WTC11 (cell line): ENCODE measurements at regions not wholly inside any gene's neighbourhood (a gene's known extent, or its start where the extent isn't known, plus 50 kb on each side); places are given as distances from the start of the nearest gene placed in this dataset.

Source experiments
- ATAC-seq: fragments of 200-7000 bp; cut with Tn5 transposase; 2 replicates; pipeline ENCODE4 v1.10.0; 2021; ENCODE audit warnings: mild to moderate bottlenecking, moderate library complexity
- CTCF ChIA-PET: fragments of 300-600 bp; sonication (Branson Sonifier 250); formaldehyde crosslinking; loops from one replicate; lab custom pipeline; 2021; ENCODE audit warnings: antibody characterized with exemption; lab: Charles Lee
- POLR2A ChIA-PET: fragments of 350-600 bp; sonication (Branson Sonifier 250); formaldehyde crosslinking; loops from one replicate; lab custom pipeline; 2021; ENCODE audit warnings: antibody characterized with exemption; lab: Charles Lee
- DNase-seq: peaks from one replicate; pipeline ENCODE4 v3.0.0; 2021; ENCODE audit warnings: low spot score
- H3K27ac Mint-ChIP-seq: 2 replicates; pipeline ENCODE4 v1.8.0; 2021; ENCODE audit warnings: mixed read lengths
- H3K27me3 Mint-ChIP-seq: 2 replicates; pipeline ENCODE4 v1.8.0; 2021; ENCODE audit warnings: low read depth, mild to moderate bottlenecking, moderate library complexity, mixed read lengths
- H3K36me3 Mint-ChIP-seq: 2 replicates; pipeline ENCODE4 v1.8.0; 2021; ENCODE audit warnings: mixed read lengths
- H3K4me1 Mint-ChIP-seq: 2 replicates; pipeline ENCODE4 v1.8.0; 2022; ENCODE audit warnings: mixed read lengths
- H3K4me3 Mint-ChIP-seq: 2 replicates; pipeline ENCODE4 v1.8.0; 2021; ENCODE audit warnings: mild to moderate bottlenecking, moderate library complexity, mixed read lengths
- H3K9me3 Mint-ChIP-seq: 2 replicates; pipeline ENCODE4 v1.8.0; 2021; ENCODE audit warnings: mixed read lengths
- ATF1 ChIP-seq: sonication (generic); formaldehyde crosslinking; IDR thresholded peaks from 2 replicates; pipeline ENCODE4 v1.8.1; 2023; ENCODE audit warnings: mild to moderate bottlenecking, moderate library complexity, missing genetic modification reagents
- CREB1 ChIP-seq: sonication (generic); formaldehyde crosslinking; IDR thresholded peaks from 2 replicates; pipeline ENCODE4 v1.8.0; 2023; ENCODE audit warnings: mild to moderate bottlenecking, missing genetic modification reagents
- ERG ChIP-seq: fragments of 250-450 bp; sonication (Bioruptor Pico); IDR thresholded peaks from 2 replicates; pipeline ENCODE4 v1.8.0; 2021; ENCODE audit warnings: mild to moderate bottlenecking
- ETV6 ChIP-seq: sonication (generic); formaldehyde crosslinking; IDR thresholded peaks from 2 replicates; pipeline ENCODE4 v1.8.1; 2022; ENCODE audit warnings: mild to moderate bottlenecking, missing genetic modification reagents
- GTF2I ChIP-seq: fragments of 250-450 bp; sonication (Bioruptor Pico); conservative IDR thresholded peaks from 2 replicates; pipeline ENCODE4 v1.4.0; 2021; ENCODE audit warnings: mild to moderate bottlenecking
- JUN ChIP-seq: sonication (generic); formaldehyde crosslinking; IDR thresholded peaks from 2 replicates; pipeline ENCODE4 v1.8.0; 2023; ENCODE audit warnings: mild to moderate bottlenecking, missing genetic modification reagents
- KAT7 ChIP-seq: sonication (generic); formaldehyde crosslinking; IDR thresholded peaks from 2 replicates; pipeline ENCODE4 v1.8.1; 2023; ENCODE audit warnings: missing genetic modification reagents, mild to moderate bottlenecking, borderline replicate concordance
- MXD4 ChIP-seq: fragments of 250-450 bp; sonication (Bioruptor Pico); IDR thresholded peaks from 2 replicates; pipeline ENCODE4 v1.8.0; 2021; ENCODE audit warnings: mild to moderate bottlenecking, moderate library complexity, borderline replicate concordance
- MYBL2 ChIP-seq: sonication (generic); formaldehyde crosslinking; IDR thresholded peaks from 2 replicates; pipeline ENCODE4 v1.8.1; 2023; ENCODE audit warnings: mild to moderate bottlenecking, moderate library complexity, missing genetic modification reagents
- NR2C2 ChIP-seq: sonication (generic); formaldehyde crosslinking; IDR thresholded peaks from 2 replicates; pipeline ENCODE4 v1.8.0; 2022; ENCODE audit warnings: mild to moderate bottlenecking, missing genetic modification reagents
- OVOL2 ChIP-seq: fragments of 250-450 bp; sonication (Bioruptor Pico); IDR thresholded peaks from 2 replicates; pipeline ENCODE4 v1.9.0; 2021; ENCODE audit warnings: mild to moderate bottlenecking, borderline replicate concordance
- PREB ChIP-seq: sonication (generic); formaldehyde crosslinking; IDR thresholded peaks from 2 replicates; pipeline ENCODE4 v1.8.1; 2022; ENCODE audit warnings: mild to moderate bottlenecking, missing genetic modification reagents, moderate library complexity, borderline replicate concordance
- TEAD4 ChIP-seq: sonication (generic); formaldehyde crosslinking; IDR thresholded peaks from 2 replicates; pipeline ENCODE4 v1.8.0; 2022; ENCODE audit warnings: mild to moderate bottlenecking, missing genetic modification reagents
- ZBTB21 ChIP-seq: sonication (generic); formaldehyde crosslinking; IDR thresholded peaks from 2 replicates; pipeline ENCODE4 v1.8.1; 2023; ENCODE audit warnings: mild to moderate bottlenecking, missing genetic modification reagents, borderline replicate concordance
- ZNF121 ChIP-seq: sonication (generic); formaldehyde crosslinking; IDR thresholded peaks from 2 replicates; pipeline ENCODE4 v1.8.0; 2023; ENCODE audit warnings: missing genetic modification reagents
- ZNF219 ChIP-seq: sonication (generic); formaldehyde crosslinking; IDR thresholded peaks from 2 replicates; pipeline ENCODE4 v1.8.0; 2023; ENCODE audit warnings: missing genetic modification reagents, mild to moderate bottlenecking, borderline replicate concordance
- ZNF317 ChIP-seq: sonication (generic); formaldehyde crosslinking; IDR thresholded peaks from 2 replicates; pipeline ENCODE4 v1.8.1; 2023; ENCODE audit warnings: low read depth, mild to moderate bottlenecking, moderate library complexity, missing genetic modification reagents, borderline replicate concordance
- TF ChIP-seq, protein P1 (sequence below): sonication (generic); formaldehyde crosslinking; IDR thresholded peaks from 2 replicates; pipeline ENCODE4 v1.8.1; 2023; ENCODE audit warnings: mild to moderate bottlenecking, missing genetic modification reagents
- TF ChIP-seq, protein P2 (sequence below): fragments of 250-450 bp; sonication (Bioruptor Pico); IDR thresholded peaks from 2 replicates; pipeline ENCODE4 v1.9.0; 2021; ENCODE audit warnings: mild to moderate bottlenecking
- TF ChIP-seq, protein P3 (sequence below): sonication (generic); formaldehyde crosslinking; IDR thresholded peaks from 2 replicates; pipeline ENCODE4 v1.8.0; 2022; ENCODE audit warnings: mild to moderate bottlenecking, missing genetic modification reagents
- TF ChIP-seq, protein P4 (sequence below): sonication (generic); formaldehyde crosslinking; conservative IDR thresholded peaks from 2 replicates; pipeline ENCODE4 v1.8.1; 2023; ENCODE audit warnings: mild to moderate bottlenecking, low read depth, missing genetic modification reagents, moderate library complexity
- TF ChIP-seq, protein P5 (sequence below): sonication (generic); formaldehyde crosslinking; IDR thresholded peaks from 2 replicates; pipeline ENCODE4 v1.8.0; 2022; ENCODE audit warnings: mild to moderate bottlenecking, missing genetic modification reagents
- TF ChIP-seq, protein P6 (sequence below): sonication (generic); formaldehyde crosslinking; IDR thresholded peaks from 2 replicates; pipeline ENCODE4 v1.8.1; 2023; ENCODE audit warnings: mild to moderate bottlenecking, missing genetic modification reagents, moderate library complexity

DNA sequence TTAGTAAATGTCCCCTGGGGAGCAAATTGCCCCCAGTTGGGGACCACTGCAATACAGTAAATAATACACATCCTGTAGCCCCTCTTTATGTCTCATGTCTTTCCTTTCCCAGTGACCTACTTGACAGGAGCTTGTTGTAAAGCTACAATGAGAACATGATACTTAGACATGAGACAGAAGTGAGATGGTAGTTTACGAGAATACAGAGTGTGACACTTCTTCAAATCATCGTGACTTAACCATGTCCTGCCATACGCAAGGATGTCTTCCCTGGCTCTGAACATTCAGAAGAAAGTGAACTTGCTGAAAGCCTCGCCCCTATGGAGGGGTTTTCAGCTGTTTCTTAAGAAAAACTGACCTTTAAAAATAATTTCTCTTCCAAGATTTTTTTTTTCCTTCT is 101.0 kb upstream of the SPACA1 start:
- CTCF ChIA-PET = no interaction called here
- Mint-ChIP-seq H3K36me3 (no peaks in the 10 kb centered on the region), H3K4me3 (no peak overlapping the region), H3K9me3 (peaks cover 3% of the 10 kb centered on the region; the same call in 1 of the 2 replicates), H3K27ac (no peak overlapping the region), H3K27me3 (no peaks in the 10 kb centered on the region), H3K4me1 (no peaks in the 10 kb centered on the region)
- DNase-seq (no peak), ATAC-seq (no peak)
- TF ChIP-seq, protein P1, sequence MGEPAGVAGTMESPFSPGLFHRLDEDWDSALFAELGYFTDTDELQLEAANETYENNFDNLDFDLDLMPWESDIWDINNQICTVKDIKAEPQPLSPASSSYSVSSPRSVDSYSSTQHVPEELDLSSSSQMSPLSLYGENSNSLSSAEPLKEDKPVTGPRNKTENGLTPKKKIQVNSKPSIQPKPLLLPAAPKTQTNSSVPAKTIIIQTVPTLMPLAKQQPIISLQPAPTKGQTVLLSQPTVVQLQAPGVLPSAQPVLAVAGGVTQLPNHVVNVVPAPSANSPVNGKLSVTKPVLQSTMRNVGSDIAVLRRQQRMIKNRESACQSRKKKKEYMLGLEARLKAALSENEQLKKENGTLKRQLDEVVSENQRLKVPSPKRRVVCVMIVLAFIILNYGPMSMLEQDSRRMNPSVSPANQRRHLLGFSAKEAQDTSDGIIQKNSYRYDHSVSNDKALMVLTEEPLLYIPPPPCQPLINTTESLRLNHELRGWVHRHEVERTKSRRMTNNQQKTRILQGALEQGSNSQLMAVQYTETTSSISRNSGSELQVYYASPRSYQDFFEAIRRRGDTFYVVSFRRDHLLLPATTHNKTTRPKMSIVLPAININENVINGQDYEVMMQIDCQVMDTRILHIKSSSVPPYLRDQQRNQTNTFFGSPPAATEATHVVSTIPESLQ (CRISPR knock-in tag) = no peak
- TF ChIP-seq, protein P2, sequence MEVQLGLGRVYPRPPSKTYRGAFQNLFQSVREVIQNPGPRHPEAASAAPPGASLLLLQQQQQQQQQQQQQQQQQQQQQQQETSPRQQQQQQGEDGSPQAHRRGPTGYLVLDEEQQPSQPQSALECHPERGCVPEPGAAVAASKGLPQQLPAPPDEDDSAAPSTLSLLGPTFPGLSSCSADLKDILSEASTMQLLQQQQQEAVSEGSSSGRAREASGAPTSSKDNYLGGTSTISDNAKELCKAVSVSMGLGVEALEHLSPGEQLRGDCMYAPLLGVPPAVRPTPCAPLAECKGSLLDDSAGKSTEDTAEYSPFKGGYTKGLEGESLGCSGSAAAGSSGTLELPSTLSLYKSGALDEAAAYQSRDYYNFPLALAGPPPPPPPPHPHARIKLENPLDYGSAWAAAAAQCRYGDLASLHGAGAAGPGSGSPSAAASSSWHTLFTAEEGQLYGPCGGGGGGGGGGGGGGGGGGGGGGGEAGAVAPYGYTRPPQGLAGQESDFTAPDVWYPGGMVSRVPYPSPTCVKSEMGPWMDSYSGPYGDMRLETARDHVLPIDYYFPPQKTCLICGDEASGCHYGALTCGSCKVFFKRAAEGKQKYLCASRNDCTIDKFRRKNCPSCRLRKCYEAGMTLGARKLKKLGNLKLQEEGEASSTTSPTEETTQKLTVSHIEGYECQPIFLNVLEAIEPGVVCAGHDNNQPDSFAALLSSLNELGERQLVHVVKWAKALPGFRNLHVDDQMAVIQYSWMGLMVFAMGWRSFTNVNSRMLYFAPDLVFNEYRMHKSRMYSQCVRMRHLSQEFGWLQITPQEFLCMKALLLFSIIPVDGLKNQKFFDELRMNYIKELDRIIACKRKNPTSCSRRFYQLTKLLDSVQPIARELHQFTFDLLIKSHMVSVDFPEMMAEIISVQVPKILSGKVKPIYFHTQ (CRISPR knock-in tag) = no peak
- TF ChIP-seq ERG (CRISPR knock-in tag) = no peak
- no peak for TF ChIP-seq PREB (CRISPR knock-in tag)
- no peak for TF ChIP-seq GTF2I (CRISPR knock-in tag)
- TF ChIP-seq JUN = no peak
- POLR2A ChIA-PET = no interaction called here

DNA sequence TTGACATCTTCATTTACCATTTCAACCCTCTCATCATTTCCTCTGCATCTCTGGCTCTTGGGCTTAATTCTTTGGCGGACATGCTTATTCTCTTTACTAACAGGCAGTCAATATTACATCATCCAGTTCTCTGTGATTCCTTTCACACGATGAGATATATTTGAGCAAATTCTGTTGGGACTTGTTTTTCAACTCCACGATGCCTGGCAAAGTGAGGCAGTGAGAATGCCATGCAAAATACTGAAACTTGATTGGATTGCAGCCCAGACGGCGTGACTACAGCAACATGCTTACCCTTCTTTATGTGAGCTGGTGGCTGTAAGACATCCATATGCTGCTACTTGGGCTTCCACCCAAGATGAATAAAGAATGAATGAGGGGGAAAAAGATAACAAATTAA is 101.7 kb upstream of the SPACA1 start:
- no peak overlapping the region for H3K27ac Mint-ChIP-seq
- ATAC-seq = no peak

More for the DNA sequence above, 101.7 kb upstream of the SPACA1 start:
- DNase-seq = no peak
- peaks cover 3% of the 10 kb centered on the region; the same call in 1 of the 2 replicates for H3K9me3 Mint-ChIP-seq
- H3K4me3 Mint-ChIP-seq = no peak overlapping the region
- CTCF ChIA-PET = no interaction called here
- H3K36me3 Mint-ChIP-seq = no peaks in the 10 kb centered on the region
- no peaks in the 10 kb centered on the region for H3K27me3 Mint-ChIP-seq
- TF ChIP-seq GTF2I (CRISPR knock-in tag) = no peak
- no peak for TF ChIP-seq MYBL2
- TF ChIP-seq, protein P3, sequence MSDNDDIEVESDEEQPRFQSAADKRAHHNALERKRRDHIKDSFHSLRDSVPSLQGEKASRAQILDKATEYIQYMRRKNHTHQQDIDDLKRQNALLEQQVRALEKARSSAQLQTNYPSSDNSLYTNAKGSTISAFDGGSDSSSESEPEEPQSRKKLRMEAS (CRISPR knock-in tag) = no peak
- no peak for TF ChIP-seq ETV6 (CRISPR knock-in tag)
- no peak for TF ChIP-seq MXD4
- TF ChIP-seq ZBTB21 (CRISPR knock-in tag) = no peak
- no peak for TF ChIP-seq TEAD4 (CRISPR knock-in tag)
- no peak for TF ChIP-seq CREB1
- TF ChIP-seq ZNF121 (CRISPR knock-in tag) = no peak
- TF ChIP-seq ATF1 = no peak
- TF ChIP-seq OVOL2 = no peak
- TF ChIP-seq, protein P4, sequence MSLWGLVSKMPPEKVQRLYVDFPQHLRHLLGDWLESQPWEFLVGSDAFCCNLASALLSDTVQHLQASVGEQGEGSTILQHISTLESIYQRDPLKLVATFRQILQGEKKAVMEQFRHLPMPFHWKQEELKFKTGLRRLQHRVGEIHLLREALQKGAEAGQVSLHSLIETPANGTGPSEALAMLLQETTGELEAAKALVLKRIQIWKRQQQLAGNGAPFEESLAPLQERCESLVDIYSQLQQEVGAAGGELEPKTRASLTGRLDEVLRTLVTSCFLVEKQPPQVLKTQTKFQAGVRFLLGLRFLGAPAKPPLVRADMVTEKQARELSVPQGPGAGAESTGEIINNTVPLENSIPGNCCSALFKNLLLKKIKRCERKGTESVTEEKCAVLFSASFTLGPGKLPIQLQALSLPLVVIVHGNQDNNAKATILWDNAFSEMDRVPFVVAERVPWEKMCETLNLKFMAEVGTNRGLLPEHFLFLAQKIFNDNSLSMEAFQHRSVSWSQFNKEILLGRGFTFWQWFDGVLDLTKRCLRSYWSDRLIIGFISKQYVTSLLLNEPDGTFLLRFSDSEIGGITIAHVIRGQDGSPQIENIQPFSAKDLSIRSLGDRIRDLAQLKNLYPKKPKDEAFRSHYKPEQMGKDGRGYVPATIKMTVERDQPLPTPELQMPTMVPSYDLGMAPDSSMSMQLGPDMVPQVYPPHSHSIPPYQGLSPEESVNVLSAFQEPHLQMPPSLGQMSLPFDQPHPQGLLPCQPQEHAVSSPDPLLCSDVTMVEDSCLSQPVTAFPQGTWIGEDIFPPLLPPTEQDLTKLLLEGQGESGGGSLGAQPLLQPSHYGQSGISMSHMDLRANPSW (CRISPR knock-in tag) = no peak
- TF ChIP-seq NR2C2 (CRISPR knock-in tag) = no peak
- TF ChIP-seq KAT7 = no peak
- TF ChIP-seq, protein P5, sequence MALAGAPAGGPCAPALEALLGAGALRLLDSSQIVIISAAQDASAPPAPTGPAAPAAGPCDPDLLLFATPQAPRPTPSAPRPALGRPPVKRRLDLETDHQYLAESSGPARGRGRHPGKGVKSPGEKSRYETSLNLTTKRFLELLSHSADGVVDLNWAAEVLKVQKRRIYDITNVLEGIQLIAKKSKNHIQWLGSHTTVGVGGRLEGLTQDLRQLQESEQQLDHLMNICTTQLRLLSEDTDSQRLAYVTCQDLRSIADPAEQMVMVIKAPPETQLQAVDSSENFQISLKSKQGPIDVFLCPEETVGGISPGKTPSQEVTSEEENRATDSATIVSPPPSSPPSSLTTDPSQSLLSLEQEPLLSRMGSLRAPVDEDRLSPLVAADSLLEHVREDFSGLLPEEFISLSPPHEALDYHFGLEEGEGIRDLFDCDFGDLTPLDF (CRISPR knock-in tag) = no peak
- no peak for TF ChIP-seq ZNF317 (CRISPR knock-in tag)
- TF ChIP-seq, protein P6, sequence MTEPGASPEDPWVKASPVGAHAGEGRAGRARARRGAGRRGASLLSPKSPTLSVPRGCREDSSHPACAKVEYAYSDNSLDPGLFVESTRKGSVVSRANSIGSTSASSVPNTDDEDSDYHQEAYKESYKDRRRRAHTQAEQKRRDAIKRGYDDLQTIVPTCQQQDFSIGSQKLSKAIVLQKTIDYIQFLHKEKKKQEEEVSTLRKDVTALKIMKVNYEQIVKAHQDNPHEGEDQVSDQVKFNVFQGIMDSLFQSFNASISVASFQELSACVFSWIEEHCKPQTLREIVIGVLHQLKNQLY (CRISPR knock-in tag) = no peak
- no peak for TF ChIP-seq ZNF219 (CRISPR knock-in tag)
- TF ChIP-seq, all 79 proteins: peak for 0
- no peaks in the 10 kb centered on the region for H3K4me1 Mint-ChIP-seq
- POLR2A ChIA-PET = no interaction called here
